Gastrocnemius medialis (tissue), 4 donors: ENCODE measurements at regions not wholly inside any gene's neighbourhood (a gene's known extent, or its start where the extent isn't known, plus 50 kb on each side); places are given as distances from the start of the nearest gene placed in this dataset.

Source experiments
- CTCF ChIP-seq, 5 experiments: fragments of 450-650 bp in 3 of 5; fragments of 200-600 bp in 2 of 5; sonication (generic) in 2 of 5; IDR thresholded peaks in 4 of 5; conservative IDR thresholded peaks in 1 of 5; 1 replicate in 4 of 5; 2 replicates in 1 of 5; pipeline ENCODE4 v1.5.1; 2016 to 2019; ENCODE audit warnings: antibody characterized with exemption in 5 of 5, mild to moderate bottlenecking in 3 of 5, moderate library complexity in 3 of 5
- POLR2A ChIP-seq, 2 donors: fragments of 450-650 bp; IDR thresholded peaks; one replicate each; pipeline ENCODE4 v1.6.1; 2017; ENCODE audit warnings: antibody characterized with exemption in 2 of 2, mild to moderate bottlenecking in 2 of 2, moderate library complexity in 2 of 2

GRCh38 chr15:77727635-77728304 lies 95.1 kb upstream of the LINGO1 start:
- TF ChIP-seq POLR2A (IDR thresholded peaks at IDR 0.05) (no peak), CTCF (IDR thresholded peaks at IDR 0.05 in 4 of 5, conservative IDR thresholded peaks at IDR 0.05 in 1 of 5) (no peak)
